ENCODE measurements at regions not wholly inside any gene's neighbourhood (a gene's known extent, or its start where the extent isn't known, plus 50 kb on each side); places are given as distances from the start of the nearest gene placed in this dataset.
A peak's percentile ranks its signal among the peaks of the same experiment; 100 is the strongest.

DNA sequence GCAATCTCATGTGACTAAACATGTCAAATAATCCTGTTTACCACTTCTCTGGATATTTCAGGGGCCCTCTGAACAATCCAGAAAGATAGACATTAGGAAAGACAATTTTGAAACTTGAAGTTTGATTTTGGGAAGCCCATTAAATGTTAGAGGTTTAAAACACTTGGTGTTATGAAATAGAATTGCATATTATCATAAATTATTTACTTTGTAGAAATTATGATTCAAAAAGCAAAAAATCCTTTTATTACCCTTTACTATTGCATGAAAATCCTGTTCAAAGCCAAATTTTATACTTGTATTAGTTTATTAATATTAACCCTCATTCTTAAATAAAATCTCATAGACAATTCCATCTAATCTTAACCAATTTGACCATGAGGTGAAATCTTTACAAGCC lies 1091.5 kb upstream of the ALCAM start:
- DNase-seq (ENCODE audit: low read depth in 2 of 2), result no peak

DNA sequence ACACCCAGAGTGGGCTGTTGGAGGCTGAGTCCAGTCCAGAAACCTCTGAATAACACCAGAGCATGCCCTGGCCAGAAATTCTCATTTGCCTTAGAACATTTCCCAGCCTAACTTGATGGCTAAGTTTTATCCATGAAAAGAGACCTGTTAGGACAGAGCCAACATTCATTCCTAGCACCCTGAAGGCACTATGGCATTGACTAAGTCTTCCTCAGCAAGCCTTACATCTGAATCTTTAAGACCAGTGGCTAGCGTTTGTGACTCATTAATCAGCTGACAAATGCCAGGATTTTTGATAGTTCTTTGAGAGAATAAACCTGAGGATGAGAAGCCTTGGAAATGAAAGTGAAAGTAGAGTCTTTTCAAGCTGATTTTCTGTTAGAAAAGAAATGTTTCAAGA lies 1087.1 kb upstream of the ALCAM start:
- TF ChIP-seq, protein P1, sequence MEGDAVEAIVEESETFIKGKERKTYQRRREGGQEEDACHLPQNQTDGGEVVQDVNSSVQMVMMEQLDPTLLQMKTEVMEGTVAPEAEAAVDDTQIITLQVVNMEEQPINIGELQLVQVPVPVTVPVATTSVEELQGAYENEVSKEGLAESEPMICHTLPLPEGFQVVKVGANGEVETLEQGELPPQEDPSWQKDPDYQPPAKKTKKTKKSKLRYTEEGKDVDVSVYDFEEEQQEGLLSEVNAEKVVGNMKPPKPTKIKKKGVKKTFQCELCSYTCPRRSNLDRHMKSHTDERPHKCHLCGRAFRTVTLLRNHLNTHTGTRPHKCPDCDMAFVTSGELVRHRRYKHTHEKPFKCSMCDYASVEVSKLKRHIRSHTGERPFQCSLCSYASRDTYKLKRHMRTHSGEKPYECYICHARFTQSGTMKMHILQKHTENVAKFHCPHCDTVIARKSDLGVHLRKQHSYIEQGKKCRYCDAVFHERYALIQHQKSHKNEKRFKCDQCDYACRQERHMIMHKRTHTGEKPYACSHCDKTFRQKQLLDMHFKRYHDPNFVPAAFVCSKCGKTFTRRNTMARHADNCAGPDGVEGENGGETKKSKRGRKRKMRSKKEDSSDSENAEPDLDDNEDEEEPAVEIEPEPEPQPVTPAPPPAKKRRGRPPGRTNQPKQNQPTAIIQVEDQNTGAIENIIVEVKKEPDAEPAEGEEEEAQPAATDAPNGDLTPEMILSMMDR (IDR thresholded peaks at IDR 0.05; ENCODE audit: low read depth, low read length), result no peak
- peak overlapping the region in 1 of 2 donors; percentile 32 for H3K4me3 ChIP-seq (replicated peaks in 1 of 2; ENCODE audit: low read depth in 2 of 2, low read length in 2 of 2)
- DNase-seq (ENCODE audit: low read depth in 2 of 2), result peak; percentile 43 to 65

More for the DNA sequence above, 1091.5 kb upstream of the ALCAM start:
- TF ChIP-seq, protein P1 (IDR thresholded peaks at IDR 0.05; ENCODE audit: low read depth, low read length), result no peak
- no peak overlapping the region for H3K4me3 ChIP-seq (replicated peaks in 1 of 2; ENCODE audit: low read depth in 2 of 2, low read length in 2 of 2)

DNA sequence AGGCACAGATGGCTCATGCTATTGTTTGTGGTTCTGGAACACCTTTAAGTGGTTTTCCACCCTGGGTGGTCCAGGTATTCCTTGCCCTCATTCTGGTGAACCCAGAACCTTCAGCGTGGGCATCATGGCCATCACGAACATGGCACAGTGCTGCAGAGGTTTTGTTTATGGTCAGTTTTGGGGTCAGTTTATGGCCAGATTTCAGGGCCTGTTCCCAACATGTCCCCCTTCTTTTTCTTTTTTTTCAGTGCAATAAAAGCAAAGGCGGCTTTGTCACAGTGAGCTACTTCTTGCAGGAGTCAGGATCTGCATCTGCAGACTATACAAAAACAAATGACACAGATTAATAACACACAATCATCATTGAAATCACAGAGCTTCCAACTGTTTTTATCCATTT lies 1085.0 kb upstream of the ALCAM start:
- DNase-seq (ENCODE audit: low read depth in 2 of 2), result no peak
- H3K4me3 ChIP-seq (replicated peaks in 1 of 2; ENCODE audit: low read depth in 2 of 2, low read length in 2 of 2), result no peak overlapping the region
- TF ChIP-seq, protein P1 (IDR thresholded peaks at IDR 0.05; ENCODE audit: low read depth, low read length), result no peak

DNA sequence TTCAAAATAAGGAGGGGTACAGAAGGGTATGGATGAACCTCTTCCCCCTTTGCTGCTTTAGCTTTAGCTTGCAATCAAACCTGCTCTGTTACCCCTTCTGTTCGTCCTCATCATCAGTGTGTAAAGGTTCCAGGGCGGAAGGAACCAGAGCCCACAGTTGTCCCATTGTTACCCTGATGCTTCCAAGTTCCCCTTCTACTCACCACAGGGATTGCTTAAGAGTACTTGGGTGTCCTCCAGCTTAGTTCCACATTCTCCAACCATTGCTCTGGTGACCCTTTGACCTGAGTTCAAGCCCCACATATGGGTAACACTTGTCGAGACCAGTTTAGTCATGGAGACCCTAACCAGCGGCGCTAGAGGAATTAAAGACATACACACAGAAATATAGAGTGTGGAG lies 1080.1 kb upstream of the ALCAM start:
- TF ChIP-seq, protein P1 (IDR thresholded peaks at IDR 0.05; ENCODE audit: low read depth, low read length), result no peak
- H3K4me3 ChIP-seq (replicated peaks in 1 of 2; ENCODE audit: low read depth in 2 of 2, low read length in 2 of 2), result no peak overlapping the region
- no peak for DNase-seq (ENCODE audit: low read depth in 2 of 2)

DNA sequence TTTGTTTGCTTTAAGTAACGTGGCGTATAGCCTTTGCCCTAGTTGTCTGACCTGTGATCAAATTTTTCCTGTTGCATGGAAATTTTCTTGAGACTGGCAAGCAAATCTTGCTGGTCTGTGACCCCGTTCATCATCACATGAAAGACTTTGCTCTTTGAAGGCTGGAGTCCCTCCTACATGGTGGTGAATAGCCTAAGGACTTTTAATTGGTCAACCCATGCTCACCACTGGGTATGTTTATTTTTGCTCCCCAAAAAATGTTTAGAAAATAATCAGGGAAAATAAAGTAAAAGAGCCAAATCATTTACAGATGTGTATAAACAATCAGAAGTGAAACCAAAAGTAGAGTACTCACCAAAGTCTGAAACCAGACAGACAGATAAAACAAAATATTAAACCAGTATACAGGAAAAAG lies 1075.3 kb upstream of the ALCAM start:
- DNase-seq (ENCODE audit: low read depth in 2 of 2), result peak in 1 of 2 donors; percentile 6
- peak overlapping the region in 1 of 2 donors; percentile 25 for H3K4me3 ChIP-seq (replicated peaks in 1 of 2; ENCODE audit: low read depth in 2 of 2, low read length in 2 of 2)
- TF ChIP-seq, protein P1 (IDR thresholded peaks at IDR 0.05; ENCODE audit: low read depth, low read length), result no peak

DNA sequence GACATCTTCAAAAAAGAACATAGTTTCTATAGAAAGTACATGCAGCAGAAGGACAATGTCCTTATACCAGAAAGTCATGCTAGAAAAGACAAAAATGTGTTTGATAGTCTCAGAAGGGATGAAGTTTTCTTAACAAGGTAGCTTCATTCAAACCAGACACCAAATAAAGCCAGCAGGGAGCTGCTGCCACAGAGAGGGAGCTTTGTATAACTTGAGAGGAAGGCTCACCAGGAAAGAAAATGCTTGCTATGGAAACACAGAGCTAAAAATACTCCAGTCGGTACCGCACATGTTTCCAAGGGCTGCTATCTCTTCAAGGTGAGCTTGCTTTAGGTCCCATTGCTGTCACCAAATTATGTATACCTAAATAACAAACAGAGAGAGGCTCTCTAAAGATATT lies 1074.8 kb upstream of the ALCAM start:
- TF ChIP-seq, protein P1 (IDR thresholded peaks at IDR 0.05; ENCODE audit: low read depth, low read length), result no peak
- DNase-seq (ENCODE audit: low read depth in 2 of 2), result peak in 1 of 2 donors; percentile 5
- H3K4me3 ChIP-seq (replicated peaks in 1 of 2; ENCODE audit: low read depth in 2 of 2, low read length in 2 of 2), result no peak overlapping the region

DNA sequence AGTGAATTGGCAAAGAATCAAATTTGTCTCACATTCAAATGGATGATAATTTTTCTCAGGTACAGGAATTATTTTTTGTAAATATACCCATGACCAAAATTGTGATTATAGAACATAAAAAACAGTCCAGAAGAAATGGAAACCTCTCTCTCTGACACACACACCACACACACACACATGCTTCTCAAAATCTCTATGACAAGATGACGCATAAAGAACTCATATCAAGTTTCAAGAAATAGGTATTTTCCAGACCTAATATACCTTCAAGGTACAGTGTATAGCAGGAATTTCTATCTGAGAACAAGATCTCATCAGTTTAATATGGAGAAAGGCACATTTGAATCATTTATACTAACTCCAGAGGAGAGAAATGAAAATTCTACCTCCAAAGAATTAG lies 1069.1 kb upstream of the ALCAM start:
- TF ChIP-seq, protein P1 (IDR thresholded peaks at IDR 0.05; ENCODE audit: low read depth, low read length), result no peak

More for the DNA sequence above, 1069.1 kb upstream of the ALCAM start:
- H3K4me3 ChIP-seq (replicated peaks in 1 of 2; ENCODE audit: low read depth in 2 of 2, low read length in 2 of 2), result no peak overlapping the region
- DNase-seq (ENCODE audit: low read depth in 2 of 2), result no peak
